Naive thymus-derived CD8-positive, alpha-beta T cell (primary cell): ENCODE measurements at regions not wholly inside any gene's neighbourhood (a gene's known extent, or its start where the extent isn't known, plus 50 kb on each side); places are given as distances from the start of the nearest gene placed in this dataset.
"Not testable (repeated sequence)": the region's sequence is repeated elsewhere in the genome, so short reads cannot be mapped to it uniquely, and the experiment has no call there.

Experiments used
- ATAC-seq, 2 donors: fragments of 150-1000 bp; cut with Tn5 transposase in 1 of 2; sonication (Bioruptor Pico), chemical (Tn5 transposase) in 1 of 2; 1 replicate in 1 of 2; 2 replicates in 1 of 2; pipeline ENCODE4 v1.10.0; 2021; ENCODE audit warnings: mild to moderate bottlenecking in 2 of 2, moderate library complexity in 2 of 2
- POLR2A ChIA-PET: fragments of 350-600 bp; sonication (Branson Sonifier 250); formaldehyde crosslinking; loops from one replicate; lab custom pipeline; 2021; ENCODE audit warnings: antibody characterized with exemption; lab: Charles Lee
- DNase-seq, 10 donors: peaks; one replicate each; pipeline versions ENCODE4 v3.0.0 to v3.0.0-alpha.2; 2020 to 2022
- H3K27ac Mint-ChIP-seq, 10 donors: one replicate each; pipeline ENCODE4 v1.8.0; 2020 to 2022; ENCODE audit warnings: mild to moderate bottlenecking in 10 of 10, mixed read lengths in 10 of 10, moderate library complexity in 4 of 10, inconsistent platforms in 1 of 10
- H3K27me3 Mint-ChIP-seq, 5 donors: one replicate each; pipeline ENCODE4 v1.8.0; 2021 to 2022; ENCODE audit warnings: mixed read lengths in 5 of 5
- H3K36me3 Mint-ChIP-seq, 3 donors: one replicate each; pipeline ENCODE4 v1.8.0; 2020 to 2022; ENCODE audit warnings: mixed read lengths in 3 of 3, mild to moderate bottlenecking in 2 of 3, inconsistent platforms in 1 of 3
- H3K4me1 Mint-ChIP-seq, 4 donors: one replicate each; pipeline ENCODE4 v1.8.0; 2021 to 2022; ENCODE audit warnings: mixed read lengths in 4 of 4
- H3K4me3 Mint-ChIP-seq, 10 donors: one replicate each; pipeline ENCODE4 v1.8.0; 2020 to 2022; ENCODE audit warnings: mild to moderate bottlenecking in 10 of 10, mixed read lengths in 10 of 10, moderate library complexity in 6 of 10, inconsistent platforms in 1 of 10
- H3K9me3 Mint-ChIP-seq, 9 donors: one replicate each; pipeline ENCODE4 v1.8.0; 2020 to 2022; ENCODE audit warnings: mixed read lengths in 9 of 9, mild to moderate bottlenecking in 3 of 9, inconsistent platforms in 1 of 9, moderate library complexity in 1 of 9

DNA sequence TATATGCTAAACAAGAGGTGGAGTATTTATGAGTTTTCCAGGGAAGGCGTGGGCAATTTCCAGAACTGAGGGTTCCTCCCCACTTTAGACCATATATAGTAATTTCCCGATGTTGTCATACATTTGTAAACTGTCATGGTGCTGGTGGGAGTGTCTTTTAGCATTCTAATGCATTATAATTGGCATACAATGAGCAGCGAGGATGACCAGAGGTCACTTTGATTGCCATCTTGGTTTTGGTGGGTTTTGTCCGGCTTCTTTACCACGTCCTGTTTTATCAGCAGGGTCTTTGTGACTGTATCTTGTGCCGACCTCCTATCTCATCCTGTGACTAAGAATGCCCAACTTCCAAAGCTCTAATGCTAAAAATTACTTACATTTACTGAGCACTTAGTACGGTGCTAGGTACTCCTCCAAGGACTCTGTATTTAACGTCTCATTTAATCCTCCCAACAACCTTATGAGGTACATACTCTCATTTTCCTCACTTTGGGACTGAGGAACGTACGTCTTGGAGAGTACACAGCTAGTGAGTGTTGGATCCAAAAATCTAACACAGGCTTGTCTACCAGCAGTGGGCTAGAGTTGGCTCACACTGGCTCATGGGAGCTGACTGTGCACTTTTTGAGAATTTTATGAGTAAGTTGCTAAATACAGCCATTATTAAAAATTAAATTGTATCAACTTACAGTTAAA, 144.8 kb upstream of the NEBL start:
- peaks cover 0 to 15% (median 0%) of the 10 kb centered on the region in 9 donors for H3K9me3 Mint-ChIP-seq
- no peak overlapping the region for H3K27ac Mint-ChIP-seq
- POLR2A ChIA-PET = no interaction called here
- H3K27me3 Mint-ChIP-seq = peaks cover 0 to 13% (median 2%) of the 10 kb centered on the region in 5 donors
- no peak overlapping the region for H3K4me3 Mint-ChIP-seq
- H3K36me3 Mint-ChIP-seq = peaks cover 0 to 12% (median 0%) of the 10 kb centered on the region in 3 donors
- ATAC-seq (no peak), DNase-seq (no peak)
- no peaks in the 10 kb centered on the region for H3K4me1 Mint-ChIP-seq

- Mint-ChIP-seq H3K27ac (no peak overlapping the region), H3K36me3 (peaks cover 0 to 12% (median 0%) of the 10 kb centered on the region in 3 donors), H3K4me1 (no peaks in the 10 kb centered on the region), H3K9me3 (peaks cover 0 to 15% (median 0%) of the 10 kb centered on the region in 9 donors), H3K27me3 (peaks cover 0 to 13% (median 2%) of the 10 kb centered on the region in 5 donors), H3K4me3 (no peak overlapping the region)
- POLR2A ChIA-PET = no interaction called here
- ATAC-seq = no peak
- DNase-seq = no peak
Observed at GRCh38 chr10:21039721-21040120, 142.6 kb upstream of the NEBL start.

GRCh38 chr10:21036757-21037156, 139.6 kb upstream of the NEBL start:
- ATAC-seq = no peak
- peaks cover 0 to 2% (median 0%) of the 10 kb centered on the region in 5 donors for H3K27me3 Mint-ChIP-seq
- DNase-seq = no peak
- H3K9me3 Mint-ChIP-seq = peaks cover 0 to 15% (median 0%) of the 10 kb centered on the region in 9 donors
- POLR2A ChIA-PET = no interaction called here
- no peaks in the 10 kb centered on the region for H3K4me1 Mint-ChIP-seq
- peaks cover 0 to 12% (median 0%) of the 10 kb centered on the region in 3 donors for H3K36me3 Mint-ChIP-seq
- no peak overlapping the region for H3K4me3 Mint-ChIP-seq
- H3K27ac Mint-ChIP-seq = no peak overlapping the region

- POLR2A ChIA-PET, H3K4me3 Mint-ChIP-seq, DNase-seq, H3K27ac Mint-ChIP-seq, ATAC-seq, H3K36me3 Mint-ChIP-seq, H3K27me3 Mint-ChIP-seq, H3K4me1 Mint-ChIP-seq: not testable (repeated sequence)
- H3K9me3 Mint-ChIP-seq = peaks cover 0 to 10% (median 0%) of the 10 kb centered on the region in 9 donors
Observed at GRCh38 chr10:21034770-21035169, 137.7 kb upstream of the NEBL start.

DNA sequence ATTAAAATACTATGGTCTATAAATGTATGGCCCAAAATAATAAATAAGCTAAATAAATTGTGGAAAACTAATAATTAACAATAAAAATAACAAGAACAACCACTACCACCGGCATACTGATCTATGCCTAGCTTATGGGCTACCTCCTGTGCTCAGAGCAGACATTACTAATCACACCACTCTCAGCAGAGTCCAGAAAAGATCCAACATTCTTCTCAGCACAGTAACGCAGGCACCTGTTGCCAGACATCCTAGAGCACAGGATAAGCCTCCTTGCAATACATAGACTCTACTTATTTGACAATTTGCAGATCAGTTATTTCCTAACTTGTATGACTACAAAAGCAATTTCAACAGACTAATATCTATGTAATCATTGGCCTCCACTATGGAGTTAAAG, 137.1 kb upstream of the NEBL start:
- Mint-ChIP-seq H3K27me3 (no peaks in the 10 kb centered on the region), H3K9me3 (peaks cover 0 to 8% (median 3%) of the 10 kb centered on the region in 9 donors), H3K27ac (no peak overlapping the region), H3K4me3 (no peak overlapping the region), H3K4me1 (no peaks in the 10 kb centered on the region), H3K36me3 (peaks cover 0 to 5% (median 0%) of the 10 kb centered on the region in 3 donors)
- POLR2A ChIA-PET = no interaction called here
- DNase-seq (no peak), ATAC-seq (no peak)

DNA sequence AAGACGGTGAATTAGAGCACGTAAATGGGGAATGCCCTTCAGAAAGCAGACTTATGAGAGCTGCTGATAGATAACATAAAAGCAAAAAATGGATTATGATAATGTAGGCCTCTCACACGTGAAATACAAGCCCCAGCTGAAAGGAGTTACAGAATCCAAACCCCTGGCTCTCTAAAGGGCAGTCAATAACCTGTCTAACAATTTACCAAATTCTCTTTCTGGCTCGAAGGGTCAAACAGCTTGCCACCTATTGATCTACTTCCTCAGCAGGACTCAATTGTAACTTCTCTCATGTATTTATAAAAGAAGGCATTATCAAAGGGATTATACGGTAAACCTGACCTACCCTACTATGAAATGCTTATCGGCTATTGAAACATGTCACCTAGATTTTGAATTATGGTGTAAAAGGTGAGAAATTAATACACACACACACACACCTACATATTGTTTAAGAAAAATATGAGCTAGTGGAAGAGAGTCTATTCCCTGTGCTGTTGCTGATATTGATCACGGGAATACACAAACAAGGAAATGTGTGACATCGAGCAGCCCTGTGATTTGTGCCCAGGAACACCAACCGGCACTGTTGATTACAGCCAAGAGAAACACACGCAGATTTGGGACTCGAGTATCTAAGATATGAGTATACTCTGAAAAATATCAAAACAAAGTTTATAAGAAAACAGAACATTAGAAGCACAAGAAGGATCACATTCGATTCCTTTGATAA, 135.6 kb upstream of the NEBL start:
- H3K4me3 Mint-ChIP-seq = no peak overlapping the region
- ATAC-seq = no peak
- peaks cover 0 to 5% (median 0%) of the 10 kb centered on the region in 3 donors for H3K36me3 Mint-ChIP-seq
- no peak overlapping the region for H3K27ac Mint-ChIP-seq
- POLR2A ChIA-PET = no interaction called here
- no peaks in the 10 kb centered on the region for H3K4me1 Mint-ChIP-seq
- H3K27me3 Mint-ChIP-seq = no peaks in the 10 kb centered on the region
- H3K9me3 Mint-ChIP-seq = peaks cover 0 to 7% (median 2%) of the 10 kb centered on the region in 9 donors
- no peak for DNase-seq

DNA sequence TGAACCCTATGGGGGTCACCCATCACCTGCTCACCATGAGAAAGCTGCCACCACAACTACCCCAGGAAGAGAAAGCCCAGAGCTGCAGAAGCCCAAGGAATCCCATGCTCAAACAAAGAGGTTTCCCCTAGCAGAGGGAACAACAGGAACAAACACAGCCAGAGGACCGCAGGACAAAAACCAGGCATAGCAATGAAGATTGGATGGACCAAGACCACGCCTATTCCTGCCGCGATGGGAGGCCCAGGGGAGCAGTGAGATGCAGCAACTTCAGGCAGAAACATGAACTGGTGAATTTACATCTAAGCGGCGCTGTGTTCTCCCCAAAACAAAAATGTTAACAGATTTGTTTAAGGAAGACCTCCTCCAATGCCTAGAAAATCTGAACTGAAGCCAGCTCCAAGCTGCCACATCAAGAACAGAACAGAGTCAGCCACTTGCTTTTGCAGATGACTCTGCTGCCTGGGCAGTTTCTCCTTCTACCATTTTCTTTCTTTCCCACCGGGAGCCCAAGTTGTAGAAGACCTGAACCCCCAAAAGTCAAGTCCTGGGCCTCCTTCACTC, 134.2 kb upstream of the NEBL start:
- no peak overlapping the region for H3K27ac Mint-ChIP-seq
- no peak for DNase-seq
- no peak overlapping the region for H3K4me3 Mint-ChIP-seq
- POLR2A ChIA-PET = no interaction called here
- H3K9me3 Mint-ChIP-seq = peaks cover 0 to 6% (median 2%) of the 10 kb centered on the region in 9 donors
- H3K27me3 Mint-ChIP-seq = no peaks in the 10 kb centered on the region
- ATAC-seq = no peak
- peaks cover 0 to 5% (median 0%) of the 10 kb centered on the region in 3 donors for H3K36me3 Mint-ChIP-seq
- H3K4me1 Mint-ChIP-seq = no peaks in the 10 kb centered on the region

GRCh38 chr10:21030091-21030490, 133.0 kb upstream of the NEBL start:
- POLR2A ChIA-PET = no interaction called here
- no peak for ATAC-seq
- peaks cover 0 to 6% (median 2%) of the 10 kb centered on the region in 9 donors for H3K9me3 Mint-ChIP-seq
- H3K36me3 Mint-ChIP-seq = peaks cover 0 to 5% (median 0%) of the 10 kb centered on the region in 3 donors
- no peak overlapping the region for H3K4me3 Mint-ChIP-seq
- H3K4me1 Mint-ChIP-seq = no peaks in the 10 kb centered on the region
- H3K27ac Mint-ChIP-seq = no peak overlapping the region
- no peak for DNase-seq
- no peaks in the 10 kb centered on the region for H3K27me3 Mint-ChIP-seq

GRCh38 chr10:21022821-21023220, 125.7 kb upstream of the NEBL start:
- no peaks in the 10 kb centered on the region for H3K36me3 Mint-ChIP-seq
- H3K4me1 Mint-ChIP-seq = no peaks in the 10 kb centered on the region
- ATAC-seq = no peak
- H3K27ac Mint-ChIP-seq = no peak overlapping the region
- DNase-seq = no peak
- peaks cover 0 to 3% (median 0%) of the 10 kb centered on the region in 5 donors for H3K27me3 Mint-ChIP-seq
- POLR2A ChIA-PET = no interaction called here
- H3K4me3 Mint-ChIP-seq = no peak overlapping the region
- peaks cover 0 to 12% (median 0%) of the 10 kb centered on the region in 9 donors for H3K9me3 Mint-ChIP-seq

DNA sequence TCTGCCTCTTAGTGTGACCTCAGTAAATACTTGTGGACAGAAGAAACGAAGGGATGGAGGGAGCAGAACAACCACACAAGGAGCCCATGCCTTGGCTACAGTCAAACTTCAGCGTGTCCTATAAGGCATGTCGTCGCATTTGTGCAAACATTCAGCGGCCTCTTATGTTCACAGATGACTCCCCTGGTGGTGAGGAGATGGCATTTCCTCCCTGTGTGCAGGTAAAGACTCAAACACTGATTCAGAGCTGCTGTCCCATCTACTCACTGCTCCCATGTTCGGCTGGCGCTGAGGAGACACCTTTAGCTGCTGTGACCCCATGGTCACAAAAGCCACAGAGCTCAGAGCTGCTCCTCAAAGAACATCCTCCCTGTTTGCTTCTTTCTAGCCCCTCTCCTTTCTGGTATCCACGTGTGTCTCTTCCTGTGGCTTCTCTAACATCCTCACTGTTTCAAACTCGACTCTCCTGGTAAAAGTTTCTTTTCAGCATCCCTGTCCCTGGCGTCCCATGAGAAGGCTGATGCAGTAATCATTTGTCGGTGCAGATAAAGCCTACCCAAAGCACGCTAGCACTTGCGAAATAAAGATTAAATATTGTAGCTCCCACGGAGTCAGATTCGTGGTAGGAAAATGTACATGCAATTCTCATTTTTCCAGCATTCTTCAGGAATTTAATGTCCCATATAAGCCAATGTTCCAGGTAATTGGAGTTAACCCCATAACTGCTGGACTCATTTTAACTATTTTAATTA, 124.9 kb upstream of the NEBL start:
- Mint-ChIP-seq H3K9me3 (peaks cover 0 to 12% (median 0%) of the 10 kb centered on the region in 9 donors), H3K36me3 (no peaks in the 10 kb centered on the region), H3K27ac (no peak overlapping the region), H3K4me1 (no peaks in the 10 kb centered on the region), H3K27me3 (peaks cover 0 to 3% (median 0%) of the 10 kb centered on the region in 5 donors), H3K4me3 (no peak overlapping the region)
- DNase-seq (no peak), ATAC-seq (no peak)
- POLR2A ChIA-PET = no interaction called here

DNA sequence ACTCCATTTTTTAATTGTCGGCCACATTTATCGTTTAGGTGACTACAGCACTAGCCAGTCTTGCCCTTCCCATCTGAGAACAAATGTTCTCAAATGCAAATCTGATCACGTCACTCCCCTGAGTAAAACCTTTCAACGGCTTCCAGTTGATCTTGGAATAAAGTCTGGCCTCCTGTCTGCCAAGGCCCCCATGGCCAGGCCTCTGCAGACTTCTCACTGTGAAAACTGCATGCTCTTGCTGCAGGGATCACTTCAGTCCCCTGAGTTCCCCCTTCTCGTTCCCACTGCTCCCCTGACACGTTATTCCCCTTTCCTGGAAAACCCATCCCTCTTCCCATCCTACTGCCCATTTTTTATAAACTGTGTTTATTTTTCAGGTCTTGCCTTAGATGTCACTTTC, 124.1 kb upstream of the NEBL start:
- no peak overlapping the region for H3K27ac Mint-ChIP-seq
- H3K36me3 Mint-ChIP-seq = no peaks in the 10 kb centered on the region
- peaks cover 0 to 12% (median 0%) of the 10 kb centered on the region in 9 donors for H3K9me3 Mint-ChIP-seq
- H3K27me3 Mint-ChIP-seq = peaks cover 0 to 3% (median 0%) of the 10 kb centered on the region in 5 donors
- no peak for DNase-seq
- H3K4me1 Mint-ChIP-seq = no peaks in the 10 kb centered on the region
- POLR2A ChIA-PET = no interaction called here
- no peak for ATAC-seq
- no peak overlapping the region for H3K4me3 Mint-ChIP-seq

DNA sequence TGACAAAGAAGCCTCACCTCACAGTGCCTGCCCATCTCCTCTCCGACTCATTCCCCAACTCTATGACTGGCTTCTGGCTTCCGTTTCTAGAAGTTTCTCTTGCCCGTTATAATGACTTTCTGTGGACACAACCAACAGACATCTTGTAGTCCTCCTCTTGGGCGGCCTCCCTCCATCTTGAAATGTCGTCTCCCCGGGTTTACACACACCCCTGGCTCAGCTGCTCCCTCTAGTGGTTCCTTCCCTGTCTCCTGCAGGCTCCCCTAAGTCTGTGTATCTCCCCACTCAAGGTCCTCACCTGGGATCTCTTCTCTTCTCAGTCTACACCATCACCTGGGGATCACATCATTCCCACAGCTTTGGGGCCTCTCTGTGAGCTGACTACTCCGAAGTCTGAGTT, 123.4 kb upstream of the NEBL start:
- H3K36me3 Mint-ChIP-seq = no peaks in the 10 kb centered on the region
- DNase-seq = no peak
- H3K27me3 Mint-ChIP-seq = peaks cover 0 to 3% (median 0%) of the 10 kb centered on the region in 5 donors
- ATAC-seq = no peak
- POLR2A ChIA-PET = no interaction called here
- no peak overlapping the region for H3K27ac Mint-ChIP-seq
- peaks cover 0 to 12% (median 0%) of the 10 kb centered on the region in 9 donors for H3K9me3 Mint-ChIP-seq
- peaks cover 0 to 3% (median 0%) of the 10 kb centered on the region in 4 donors for H3K4me1 Mint-ChIP-seq
- H3K4me3 Mint-ChIP-seq = no peak overlapping the region
